Panc1 (cell line): ENCODE measurements at regions not wholly inside any gene's neighbourhood (a gene's known extent, or its start where the extent isn't known, plus 50 kb on each side); places are given as distances from the start of the nearest gene placed in this dataset.

Experiments used
- ATAC-seq: fragments of 200-7000 bp; cut with Tn5 transposase; 2 replicates; pipeline ENCODE4 v1.9.1; 2020; ENCODE audit warnings: mild to moderate bottlenecking, moderate library complexity
- BruUV-seq: library from RNA; stranded (reverse); fragments of 400-500 nt; replicated peaks from 2 replicates; lab custom pipeline; 2021; lab: Mats Ljungman, UMichigan
- CTCF ChIA-PET: fragments of 300-600 bp; sonication (Branson Sonifier 250); formaldehyde crosslinking; loops from one replicate; lab custom pipeline; 2022; ENCODE audit warnings: antibody characterized with exemption; lab: Charles Lee
- POLR2A ChIA-PET: fragments of 300-600 bp; sonication (Branson Sonifier 250); formaldehyde crosslinking; loops from one replicate; lab custom pipeline; 2022; ENCODE audit warnings: antibody characterized with exemption; lab: Charles Lee
- DNase-seq: peaks from one replicate; pipeline ENCODE4 v3.0.0-alpha.2; 2010; ENCODE audit warnings: low read depth, low spot score
- H3K27ac ChIP-seq: 2 replicates; pipeline ENCODE4 v1.5.1; 2011; ENCODE audit warnings: mild to moderate bottlenecking, low read length, inconsistent platforms
- H3K27me3 ChIP-seq: fragments of 200-500 bp; sonication (Bioruptor generic); 2 replicates; pipeline ENCODE4 v1.6.0; 2014; ENCODE audit warnings: low read length, inconsistent platforms; ENCODE audit not compliant: control insufficient read depth, insufficient read depth
- H3K36me3 ChIP-seq: fragments of 200-500 bp; sonication (Bioruptor generic); 2 replicates; pipeline ENCODE4 v1.5.1; 2014; ENCODE audit warnings: inconsistent platforms, mild to moderate bottlenecking, low read length, moderate library complexity; ENCODE audit not compliant: control insufficient read depth, insufficient read depth
- H3K4me1 ChIP-seq: 2 replicates; pipeline ENCODE4 v1.5.1; 2011; ENCODE audit warnings: inconsistent platforms, mild to moderate bottlenecking, low read length, moderate library complexity; ENCODE audit not compliant: control insufficient read depth, insufficient read depth
- H3K4me3 ChIP-seq, 2 experiments: 2 replicates each; pipeline ENCODE4 v1.5.1; 2011 to 2012; ENCODE audit warnings: low read depth in 2 of 2, low read length in 2 of 2, mild to moderate bottlenecking in 2 of 2, inconsistent platforms in 1 of 2, moderate library complexity in 1 of 2
- H3K9me3 ChIP-seq: fragments of 200-500 bp; sonication (Bioruptor generic); 2 replicates; pipeline ENCODE4 v1.5.1; 2014; ENCODE audit warnings: low read depth, mild to moderate bottlenecking, inconsistent platforms, low read length, moderate library complexity; ENCODE audit not compliant: control insufficient read depth, insufficient read depth
- POLR2AphosphoS5 ChIP-seq: IDR thresholded peaks from 2 replicates; pipeline ENCODE4 v1.6.1; 2012; ENCODE audit warnings: mild to moderate bottlenecking, low read depth, low read length, moderate library complexity
- REST ChIP-seq, 2 experiments: IDR thresholded peaks; 2 replicates each; pipeline ENCODE4 v1.6.1; 2011 to 2012; ENCODE audit warnings: low read depth in 2 of 2, control low read depth in 1 of 2, low read length in 1 of 2, mild to moderate bottlenecking in 1 of 2, moderate library complexity in 1 of 2; ENCODE audit not compliant: insufficient read depth in 1 of 2
- SIN3A ChIP-seq: IDR thresholded peaks from 2 replicates; pipeline ENCODE4 v1.6.1; 2012; ENCODE audit warnings: low read depth, mild to moderate bottlenecking, low read length, moderate library complexity, borderline replicate concordance; ENCODE audit not compliant: insufficient read depth
- TCF7L2 ChIP-seq: IDR thresholded peaks from 2 replicates; pipeline ENCODE4 v1.6.1; 2011; ENCODE audit warnings: mild to moderate bottlenecking, low read depth, low read length, inconsistent platforms
- in situ Hi-C: cut with HindIII; loops from 2 replicates; pipeline ENCODE4 v1.10.0; 2016; ENCODE audit warnings: low sequenced_read_pairs, low pct_unique_long_range_greater_than_20kb
- intact Hi-C: fragments of 100-400 bp; cut with micrococcal nuclease; formaldehyde crosslinking; loops from one replicate; pipeline ENCODE4 v1.10.0; 2022; ENCODE audit not compliant: unreplicated experiment
- TF ChIP-seq, protein P1 (sequence below): fragments of 450-650 bp; IDR thresholded peaks from 2 replicates; pipeline ENCODE4 v1.5.1; 2017; ENCODE audit warnings: mild to moderate bottlenecking

DNA sequence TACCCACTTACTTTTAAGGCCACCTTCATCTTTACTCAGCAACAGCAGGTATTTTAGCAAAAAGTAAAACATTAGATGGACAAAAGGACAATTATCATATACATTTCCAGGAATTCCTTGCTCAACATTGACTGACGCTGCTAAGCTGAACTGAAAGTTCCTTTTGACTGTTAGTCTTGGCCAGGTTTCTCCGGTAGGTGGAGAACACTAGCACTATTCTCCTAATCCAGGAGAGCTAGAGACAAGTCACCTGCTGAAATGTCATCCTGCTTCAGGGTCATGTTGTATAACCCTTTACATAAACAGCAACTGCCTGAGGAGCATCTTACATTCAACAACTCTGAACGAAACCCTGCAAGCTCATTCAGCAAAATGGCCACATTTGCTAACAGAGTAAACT, 109.0 kb upstream of the ESRRG start:
- TF ChIP-seq TCF7L2 (no peak), SIN3A (no peak), POLR2AphosphoS5 (no peak), REST (IDR thresholded peaks at IDR 0.05; ENCODE audit: insufficient read depth in 1 of 2, low read depth in 2 of 2, low read length in 1 of 2) (no peak)
- TF ChIP-seq, protein P1, sequence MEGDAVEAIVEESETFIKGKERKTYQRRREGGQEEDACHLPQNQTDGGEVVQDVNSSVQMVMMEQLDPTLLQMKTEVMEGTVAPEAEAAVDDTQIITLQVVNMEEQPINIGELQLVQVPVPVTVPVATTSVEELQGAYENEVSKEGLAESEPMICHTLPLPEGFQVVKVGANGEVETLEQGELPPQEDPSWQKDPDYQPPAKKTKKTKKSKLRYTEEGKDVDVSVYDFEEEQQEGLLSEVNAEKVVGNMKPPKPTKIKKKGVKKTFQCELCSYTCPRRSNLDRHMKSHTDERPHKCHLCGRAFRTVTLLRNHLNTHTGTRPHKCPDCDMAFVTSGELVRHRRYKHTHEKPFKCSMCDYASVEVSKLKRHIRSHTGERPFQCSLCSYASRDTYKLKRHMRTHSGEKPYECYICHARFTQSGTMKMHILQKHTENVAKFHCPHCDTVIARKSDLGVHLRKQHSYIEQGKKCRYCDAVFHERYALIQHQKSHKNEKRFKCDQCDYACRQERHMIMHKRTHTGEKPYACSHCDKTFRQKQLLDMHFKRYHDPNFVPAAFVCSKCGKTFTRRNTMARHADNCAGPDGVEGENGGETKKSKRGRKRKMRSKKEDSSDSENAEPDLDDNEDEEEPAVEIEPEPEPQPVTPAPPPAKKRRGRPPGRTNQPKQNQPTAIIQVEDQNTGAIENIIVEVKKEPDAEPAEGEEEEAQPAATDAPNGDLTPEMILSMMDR: no peak
- no peaks in the 10 kb centered on the region for H3K36me3 ChIP-seq
- POLR2A ChIA-PET: no interaction called here
- H3K27ac ChIP-seq: no peak overlapping the region
- CTCF ChIA-PET: no interaction called here
- ATAC-seq (no peak), DNase-seq (no peak)
- BruUV-seq: no TSS peak
- in situ Hi-C loops: no loop called here
- H3K9me3 ChIP-seq: no peaks in the 10 kb centered on the region
- no peaks in the 10 kb centered on the region for H3K4me1 ChIP-seq
- H3K4me3 ChIP-seq: no peak overlapping the region
- intact Hi-C loops: no loop called here
- no peaks in the 10 kb centered on the region for H3K27me3 ChIP-seq

DNA sequence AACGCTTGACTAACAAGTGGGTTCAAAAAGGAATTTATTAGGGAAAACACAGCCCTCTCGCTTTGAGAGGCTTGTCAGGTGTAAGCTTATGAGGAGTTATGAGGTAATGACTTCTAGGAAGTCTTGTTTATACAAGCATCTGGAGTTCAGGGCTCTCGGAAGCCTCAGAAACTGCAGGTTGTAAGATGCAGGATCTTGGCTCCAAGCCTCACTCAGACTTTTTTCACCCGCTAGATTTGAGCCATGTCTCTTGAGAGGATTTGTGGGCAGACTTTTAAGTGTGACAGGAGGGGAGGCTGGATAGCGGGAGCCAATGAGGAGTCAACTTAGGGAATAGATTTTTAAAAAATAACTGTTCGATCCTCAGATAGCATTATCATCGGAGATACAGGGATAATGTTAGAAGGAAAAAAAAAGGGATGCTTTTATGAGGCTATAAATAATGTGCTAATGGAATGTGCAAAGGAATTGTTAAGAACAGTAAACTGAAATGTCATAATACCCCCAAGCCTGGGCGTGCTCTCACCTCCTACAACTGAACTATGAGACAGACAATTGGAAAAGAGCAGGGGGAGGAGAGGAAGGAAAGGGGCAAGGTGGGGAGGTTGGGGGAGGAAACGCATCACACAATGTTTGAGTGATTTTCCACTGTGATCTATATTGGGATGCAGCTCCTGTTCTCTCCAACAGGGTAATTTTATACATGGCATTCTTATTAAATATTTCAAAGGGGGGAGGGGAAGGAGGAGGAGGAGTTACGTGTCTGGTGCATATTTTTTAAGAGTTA, 107.4 kb upstream of the ESRRG start:
- no peak for TF ChIP-seq REST (IDR thresholded peaks at IDR 0.05; ENCODE audit: insufficient read depth in 1 of 2, low read depth in 2 of 2, low read length in 1 of 2)
- no peak for TF ChIP-seq POLR2AphosphoS5
- TF ChIP-seq TCF7L2: no peak
- TF ChIP-seq SIN3A: no peak
- TF ChIP-seq, protein P1: no peak
- CTCF ChIA-PET: no interaction called here
- Histone ChIP-seq H3K27me3 (no peaks in the 10 kb centered on the region), H3K4me1 (no peaks in the 10 kb centered on the region), H3K4me3 (no peak overlapping the region), H3K36me3 (no peaks in the 10 kb centered on the region), H3K27ac (no peak overlapping the region), H3K9me3 (no peaks in the 10 kb centered on the region)
- POLR2A ChIA-PET: no interaction called here
- ATAC-seq: no peak
- no TSS peak for BruUV-seq
- DNase-seq: no peak
- intact Hi-C loops (no loop called here), in situ Hi-C loops (no loop called here)
